IPS-NIHi7 (cell line): ENCODE measurements at regions not wholly inside any gene's neighbourhood (a gene's known extent, or its start where the extent isn't known, plus 50 kb on each side); places are given as distances from the start of the nearest gene placed in this dataset.
A peak's percentile ranks its signal among the peaks of the same experiment; 100 is the strongest.
"Not testable (repeated sequence)": the region's sequence is repeated elsewhere in the genome, so short reads cannot be mapped to it uniquely, and the experiment has no call there.

Experiments used
- DNase-seq: peaks from one replicate; pipeline ENCODE4 v3.0.0; 2012; ENCODE audit warnings: mixed read lengths; ENCODE audit errors: extremely low spot score

GRCh38 chr15:66963710-66964109 lies 101.7 kb upstream of the SMAD3 start:
- DNase-seq = no peak

GRCh38 chr15:66964111-66964738 lies 101.2 kb upstream of the SMAD3 start:
- peak; percentile 6 for DNase-seq

- peak; percentile 5 for DNase-seq
These were observed 100.6 kb upstream of the SMAD3 start for GRCh38 chr15:66964791-66965190.

GRCh38 chr15:66965201-66965900 lies 100.1 kb upstream of the SMAD3 start:
- DNase-seq = peak; percentile 6

- no peak for DNase-seq
These were observed 99.1 kb upstream of the SMAD3 start for GRCh38 chr15:66966256-66966655.

GRCh38 chr15:66968806-66969596 lies 96.4 kb upstream of the SMAD3 start:
- DNase-seq = no peak

GRCh38 chr15:66974131-66974530 lies 91.3 kb upstream of the SMAD3 start:
- DNase-seq = not testable (repeated sequence)

GRCh38 chr15:66976106-66976640 lies 89.2 kb upstream of the SMAD3 start:
- not testable (repeated sequence) for DNase-seq

- DNase-seq = not testable (repeated sequence)
These were observed 85.1 kb upstream of the SMAD3 start for GRCh38 chr15:66980326-66980725.

- DNase-seq = no peak
These were observed 83.6 kb upstream of the SMAD3 start for GRCh38 chr15:66981771-66982170.

- DNase-seq = no peak
These were observed 83.2 kb upstream of the SMAD3 start for GRCh38 chr15:66982250-66982649.

GRCh38 chr15:66982816-66983215 lies 82.6 kb upstream of the SMAD3 start:
- DNase-seq = no peak

GRCh38 chr15:66985653-66986052 lies 79.7 kb upstream of the SMAD3 start:
- DNase-seq = no peak

GRCh38 chr15:66986951-66987350 lies 78.5 kb upstream of the SMAD3 start:
- DNase-seq = no peak

- no peak for DNase-seq
These were observed 72.3 kb upstream of the SMAD3 start for GRCh38 chr15:66993090-66993489.

GRCh38 chr15:66993874-66994696 lies 71.3 kb upstream of the SMAD3 start:
- no peak for DNase-seq

- no peak for DNase-seq
These were observed 70.3 kb upstream of the SMAD3 start for GRCh38 chr15:66994927-66995656.

- DNase-seq = no peak
These were observed 69.3 kb upstream of the SMAD3 start for GRCh38 chr15:66996094-66996493.

- no peak for DNase-seq
These were observed 68.2 kb upstream of the SMAD3 start for GRCh38 chr15:66997212-66997611.

- not testable (repeated sequence) for DNase-seq
These were observed 67.2 kb upstream of the SMAD3 start for GRCh38 chr15:66998234-66998633.
